Mammary epithelial cell (primary cell): ENCODE measurements at regions not wholly inside any gene's neighbourhood (a gene's known extent, or its start where the extent isn't known, plus 50 kb on each side); places are given as distances from the start of the nearest gene placed in this dataset.

Experiments used
- EZH2 ChIP-seq: IDR thresholded peaks from 2 replicates; pipeline ENCODE4 v1.6.1; 2012; ENCODE audit warnings: low read length, inconsistent platforms, borderline replicate concordance
- TF ChIP-seq, protein P1 (sequence below), 2 donors: IDR thresholded peaks in 1 of 2; conservative IDR thresholded peaks in 1 of 2; 2 replicates each; pipeline ENCODE4 v1.5.1; 2011 to 2012; ENCODE audit warnings: inconsistent platforms in 2 of 2, low read length in 2 of 2, mild to moderate bottlenecking in 2 of 2, control low read depth in 1 of 2, low read depth in 1 of 2; ENCODE audit not compliant: insufficient read depth in 1 of 2; ENCODE audit errors: extremely low read depth in 1 of 2

DNA sequence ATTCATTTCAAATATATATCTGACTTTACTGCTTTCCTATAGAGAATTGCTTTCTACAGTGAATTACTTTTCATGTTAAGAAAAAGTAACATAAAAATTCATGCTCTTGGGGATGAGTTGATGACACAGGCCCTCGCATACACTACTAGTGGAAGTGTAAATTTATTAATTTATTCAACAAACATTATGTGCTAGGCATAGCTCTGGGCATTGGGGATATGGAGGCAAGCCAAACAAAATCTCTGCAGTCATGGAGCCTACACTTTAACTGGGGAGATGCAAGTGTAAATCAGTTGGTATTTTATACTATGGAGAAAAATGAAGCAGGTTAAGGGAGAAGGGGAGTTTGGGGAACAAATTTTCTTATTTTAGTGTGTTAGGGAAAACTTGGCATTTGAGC, 340.7 kb downstream of the RAP2B start:
- TF ChIP-seq, protein P1, sequence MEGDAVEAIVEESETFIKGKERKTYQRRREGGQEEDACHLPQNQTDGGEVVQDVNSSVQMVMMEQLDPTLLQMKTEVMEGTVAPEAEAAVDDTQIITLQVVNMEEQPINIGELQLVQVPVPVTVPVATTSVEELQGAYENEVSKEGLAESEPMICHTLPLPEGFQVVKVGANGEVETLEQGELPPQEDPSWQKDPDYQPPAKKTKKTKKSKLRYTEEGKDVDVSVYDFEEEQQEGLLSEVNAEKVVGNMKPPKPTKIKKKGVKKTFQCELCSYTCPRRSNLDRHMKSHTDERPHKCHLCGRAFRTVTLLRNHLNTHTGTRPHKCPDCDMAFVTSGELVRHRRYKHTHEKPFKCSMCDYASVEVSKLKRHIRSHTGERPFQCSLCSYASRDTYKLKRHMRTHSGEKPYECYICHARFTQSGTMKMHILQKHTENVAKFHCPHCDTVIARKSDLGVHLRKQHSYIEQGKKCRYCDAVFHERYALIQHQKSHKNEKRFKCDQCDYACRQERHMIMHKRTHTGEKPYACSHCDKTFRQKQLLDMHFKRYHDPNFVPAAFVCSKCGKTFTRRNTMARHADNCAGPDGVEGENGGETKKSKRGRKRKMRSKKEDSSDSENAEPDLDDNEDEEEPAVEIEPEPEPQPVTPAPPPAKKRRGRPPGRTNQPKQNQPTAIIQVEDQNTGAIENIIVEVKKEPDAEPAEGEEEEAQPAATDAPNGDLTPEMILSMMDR (conservative IDR thresholded peaks at IDR 0.05 in 1 of 2, IDR thresholded peaks at IDR 0.05 in 1 of 2; ENCODE audit: extremely low read depth in 1 of 2, insufficient read depth in 1 of 2, low read depth in 1 of 2, low read length in 2 of 2), result no peak
- TF ChIP-seq EZH2, result no peak
